H1 (cell line): ENCODE measurements at regions not wholly inside any gene's neighbourhood (a gene's known extent, or its start where the extent isn't known, plus 50 kb on each side); places are given as distances from the start of the nearest gene placed in this dataset.

Source experiments
- CTCF ChIA-PET: fragments of 300-600 bp; sonication (Branson Sonifier 250); formaldehyde crosslinking; loops from one replicate; lab custom pipeline; 2021; ENCODE audit not compliant: partially characterized antibody; lab: Charles Lee
- POLR2A ChIA-PET: fragments of 300-600 bp; sonication (Branson Sonifier 250); formaldehyde crosslinking; loops from one replicate; lab custom pipeline; 2021; ENCODE audit warnings: inconsistent platforms; ENCODE audit not compliant: partially characterized antibody; lab: Charles Lee
- DNase-seq, 2 experiments: peaks; one replicate each; pipeline versions ENCODE4 v3.0.0 to v3.0.0-alpha.2; 2010 to 2022; ENCODE audit warnings: low spot score in 2 of 2, low read depth in 1 of 2, mixed read lengths in 1 of 2
- FAIRE-seq: peaks from 2 replicates; lab custom pipeline; 2011; peaks lifted over from hg19 to GRCh38; lab: Jason Lieb, UNC
- H2AFZ ChIP-seq: 2 replicates; pipeline ENCODE4 v1.8.1; 2012; ENCODE audit warnings: low read length, inconsistent platforms
- H2AK5ac ChIP-seq: 2 replicates; pipeline ENCODE4 v1.6.1; 2013; ENCODE audit warnings: low read depth, low read length
- H2BK120ac ChIP-seq: replicated peaks from 2 replicates; pipeline ENCODE3; 2013; ENCODE audit warnings: low read depth, low read length, inconsistent platforms
- H2BK12ac ChIP-seq: 2 replicates; pipeline ENCODE4 v1.6.1; 2013; ENCODE audit warnings: low read depth, low read length
- H2BK15ac ChIP-seq: 2 replicates; pipeline ENCODE4 v1.6.1; 2013; ENCODE audit warnings: low read length
- H2BK20ac ChIP-seq: 2 replicates; pipeline ENCODE4 v1.6.1; 2013; ENCODE audit warnings: low read length
- H2BK5ac ChIP-seq: 2 replicates; pipeline ENCODE4 v1.6.1; 2013; ENCODE audit warnings: low read depth, low read length
- H3K14ac ChIP-seq: 2 replicates; pipeline ENCODE4 v1.6.1; 2013; ENCODE audit warnings: inconsistent platforms; ENCODE audit not compliant: insufficient read length
- H3K18ac ChIP-seq: 2 replicates; pipeline ENCODE4 v1.6.1; 2013; ENCODE audit warnings: low read length; ENCODE audit errors: extremely low read depth
- H3K23ac ChIP-seq: 2 replicates; pipeline ENCODE4 v1.6.1; 2013; ENCODE audit warnings: inconsistent platforms; ENCODE audit not compliant: insufficient read length
- H3K23me2 ChIP-seq: 2 replicates; pipeline ENCODE4 v1.6.1; 2013; ENCODE audit warnings: low read depth, low read length
- H3K27ac ChIP-seq: 2 replicates; pipeline ENCODE4 v1.6.1; 2011; ENCODE audit warnings: low read depth, low read length, inconsistent platforms
- H3K27me3 ChIP-seq, 4 experiments: replicated peaks in 1 of 4; 1 replicate in 1 of 4; 2 replicates in 3 of 4; pipeline versions ENCODE4 v1.6.1 to v1.8.1; 2011 to 2013; ENCODE audit warnings: low read length in 3 of 4, mild to moderate bottlenecking in 3 of 4, inconsistent platforms in 2 of 4, mixed read lengths in 2 of 4, moderate library complexity in 1 of 4; ENCODE audit not compliant: control insufficient read depth in 3 of 4, insufficient read depth in 3 of 4; ENCODE audit errors: extremely low read depth in 1 of 4
- H3K36me3 ChIP-seq, 4 experiments: 2 replicates each; pipeline versions ENCODE4 v1.6.1 to v1.8.1; 2011 to 2013; ENCODE audit warnings: mild to moderate bottlenecking in 4 of 4, low read length in 3 of 4, moderate library complexity in 2 of 4, control low read depth in 1 of 4, inconsistent platforms in 1 of 4; ENCODE audit not compliant: insufficient read depth in 4 of 4, control insufficient read depth in 2 of 4
- H3K4ac ChIP-seq: replicated peaks from 2 replicates; pipeline ENCODE3; 2013; ENCODE audit warnings: low read length, low read depth, mixed read lengths, inconsistent platforms; ENCODE audit not compliant: insufficient read length
- H3K4me1 ChIP-seq, 4 experiments: replicated peaks in 1 of 4; 1 replicate in 1 of 4; 2 replicates in 3 of 4; pipeline versions ENCODE4 v1.6.1 to v1.8.1; 2011 to 2013; ENCODE audit warnings: low read length in 3 of 4, inconsistent platforms in 2 of 4, mixed read lengths in 1 of 4; ENCODE audit not compliant: insufficient read depth in 4 of 4, control insufficient read depth in 3 of 4
- H3K4me2 ChIP-seq, 2 experiments: 2 replicates each; pipeline versions ENCODE4 v1.6.1 to v1.8.1; 2011 to 2013; ENCODE audit warnings: low read depth in 2 of 2, low read length in 2 of 2, control low read depth in 1 of 2, inconsistent platforms in 1 of 2, mild to moderate bottlenecking in 1 of 2; ENCODE audit not compliant: insufficient read depth in 1 of 2
- H3K4me3 ChIP-seq, 4 experiments: fragments of 200-600, 300-600 bp in 1 of 4; sonication (generic), shearing (Covaris generic), sonication (Bioruptor Twin) in 1 of 4; 2 replicates each; pipeline versions ENCODE4 v1.5.1 to v1.8.1; 2011 to 2016; ENCODE audit warnings: low read length in 4 of 4, low read depth in 3 of 4, control low read depth in 2 of 4, inconsistent platforms in 2 of 4, mild to moderate bottlenecking in 2 of 4, mixed read lengths in 1 of 4, moderate library complexity in 1 of 4; ENCODE audit not compliant: insufficient read depth in 2 of 4; ENCODE audit errors: extremely low read depth in 1 of 4
- H3K56ac ChIP-seq: replicated peaks from 2 replicates; pipeline ENCODE3; 2013; ENCODE audit warnings: low read depth, mild to moderate bottlenecking, mixed read lengths, low read length, inconsistent platforms; ENCODE audit not compliant: insufficient read length
- H3K79me1 ChIP-seq: 2 replicates; pipeline ENCODE4 v1.6.1; 2013; ENCODE audit warnings: low read depth, low read length, control low read depth
- H3K79me2 ChIP-seq, 2 experiments: 2 replicates each; pipeline versions ENCODE4 v1.6.1 to v1.8.1; 2012 to 2013; ENCODE audit warnings: low read length in 2 of 2, mild to moderate bottlenecking in 2 of 2, inconsistent platforms in 1 of 2; ENCODE audit not compliant: insufficient read depth in 2 of 2, control insufficient read depth in 1 of 2
- H3K9ac ChIP-seq, 4 experiments: replicated peaks in 1 of 4; 1 replicate in 1 of 4; 2 replicates in 3 of 4; pipeline versions ENCODE4 v1.6.1 to v1.8.1; 2011 to 2013; ENCODE audit warnings: low read depth in 3 of 4, low read length in 3 of 4, control low read depth in 2 of 4, mild to moderate bottlenecking in 2 of 4, moderate library complexity in 2 of 4, inconsistent platforms in 1 of 4; ENCODE audit errors: extremely low read depth in 1 of 4
- H3K9me3 ChIP-seq, 2 experiments: 2 replicates each; pipeline versions ENCODE4 v1.6.1 to v1.8.1; 2012 to 2013; ENCODE audit warnings: mild to moderate bottlenecking in 2 of 2, moderate library complexity in 2 of 2, control low read depth in 1 of 2, inconsistent platforms in 1 of 2, low read depth in 1 of 2, low read length in 1 of 2, mixed read lengths in 1 of 2; ENCODE audit not compliant: insufficient read depth in 2 of 2
- H4K20me1 ChIP-seq, 2 experiments: replicated peaks in 1 of 2; 2 replicates each; pipeline versions ENCODE3 to v1.8.1; 2011 to 2013; ENCODE audit warnings: inconsistent platforms in 2 of 2, low read length in 2 of 2, mild to moderate bottlenecking in 1 of 2; ENCODE audit not compliant: insufficient read depth in 2 of 2, control insufficient read depth in 1 of 2
- H4K5ac ChIP-seq: 2 replicates; pipeline ENCODE4 v1.6.1; 2013; ENCODE audit warnings: low read length, low read depth, mixed read lengths, inconsistent platforms; ENCODE audit not compliant: insufficient read length
- H4K8ac ChIP-seq: 2 replicates; pipeline ENCODE4 v1.8.0; 2013; ENCODE audit warnings: mild to moderate bottlenecking, moderate library complexity, low read length, inconsistent platforms; ENCODE audit not compliant: insufficient read depth; ENCODE audit errors: extremely low read depth
- H4K91ac ChIP-seq: replicated peaks from 2 replicates; pipeline ENCODE3; 2013; ENCODE audit warnings: low read length, mixed read lengths, inconsistent platforms; ENCODE audit not compliant: insufficient read length
- BCL11A ChIP-seq, 2 experiments: IDR thresholded peaks; one replicate each; pipeline ENCODE4 v1.6.1; 2011; ENCODE audit warnings: low read depth in 2 of 2, low read length in 2 of 2, mild to moderate bottlenecking in 2 of 2
- BRCA1 ChIP-seq: IDR thresholded peaks from 2 replicates; pipeline ENCODE4 v1.6.1; 2012; ENCODE audit warnings: low read depth, low read length, improper control_type of control experiment
- CEBPB ChIP-seq: IDR thresholded peaks from 2 replicates; pipeline ENCODE4 v1.6.1; 2012; ENCODE audit warnings: low read depth, low read length
- GTF2F1 ChIP-seq: IDR thresholded peaks from 2 replicates; pipeline ENCODE4 v1.6.1; 2012; ENCODE audit warnings: low read depth, low read length, improper control_type of control experiment, borderline replicate concordance
- HDAC2 ChIP-seq, 2 experiments: fragments of 300-600 bp in 1 of 2; sonication (generic) in 1 of 2; IDR thresholded peaks; 2 replicates each; pipeline ENCODE4 v1.6.1; 2011 to 2012; ENCODE audit warnings: low read depth in 2 of 2, low read length in 2 of 2, mild to moderate bottlenecking in 2 of 2, moderate library complexity in 2 of 2, borderline replicate concordance in 1 of 2, inconsistent platforms in 1 of 2
- KDM4A ChIP-seq: IDR thresholded peaks from one replicate; pipeline ENCODE4 v1.7.1; 2012; ENCODE audit warnings: low read depth, mild to moderate bottlenecking, moderate library complexity, low read length, inconsistent platforms; ENCODE audit not compliant: severe bottlenecking
- KDM5A ChIP-seq: fragments of 200-600 bp; IDR thresholded peaks from 2 replicates; pipeline ENCODE4 v1.7.1; 2012; ENCODE audit warnings: mild to moderate bottlenecking, low read length, inconsistent platforms, mixed read lengths
- POU5F1 ChIP-seq: IDR thresholded peaks from 2 replicates; pipeline ENCODE4 v1.6.1; 2011; ENCODE audit warnings: low read depth, mild to moderate bottlenecking, low read length, moderate library complexity
- SIX5 ChIP-seq: IDR thresholded peaks from 2 replicates; pipeline ENCODE4 v1.6.1; 2011; ENCODE audit warnings: mild to moderate bottlenecking, low read depth, low read length
- SUZ12 ChIP-seq: fragments of 200-600 bp; sonication (generic); IDR thresholded peaks from 2 replicates; pipeline ENCODE4 v1.6.1; 2012; ENCODE audit warnings: mild to moderate bottlenecking, inconsistent platforms, low read length, moderate library complexity, mixed read lengths
- WGBS, 2 experiments: shearing (Covaris generic) in 1 of 2; methylation state at CpG; one replicate each; pipeline versions ENCODE4 v1.1.6 to v1.1.7; 2013 to 2015; ENCODE audit warnings: low lambda C conversion rate in 2 of 2, mixed read lengths in 2 of 2, inconsistent platforms in 1 of 2, low coverage in 1 of 2, missing lambda C conversion rate in 1 of 2; ENCODE audit not compliant: insufficient replicate concordance in 2 of 2, insufficient coverage in 1 of 2, insufficient read length in 1 of 2; ENCODE audit errors: extremely low coverage in 1 of 2, missing lambda C conversion rate in 1 of 2; 5-methylcytosine and 5-hydroxymethylcytosine counted together
- TF ChIP-seq, protein P1 (sequence below): IDR thresholded peaks from 2 replicates; pipeline ENCODE4 v1.6.1; 2012; ENCODE audit warnings: low read length, inconsistent platforms

DNA sequence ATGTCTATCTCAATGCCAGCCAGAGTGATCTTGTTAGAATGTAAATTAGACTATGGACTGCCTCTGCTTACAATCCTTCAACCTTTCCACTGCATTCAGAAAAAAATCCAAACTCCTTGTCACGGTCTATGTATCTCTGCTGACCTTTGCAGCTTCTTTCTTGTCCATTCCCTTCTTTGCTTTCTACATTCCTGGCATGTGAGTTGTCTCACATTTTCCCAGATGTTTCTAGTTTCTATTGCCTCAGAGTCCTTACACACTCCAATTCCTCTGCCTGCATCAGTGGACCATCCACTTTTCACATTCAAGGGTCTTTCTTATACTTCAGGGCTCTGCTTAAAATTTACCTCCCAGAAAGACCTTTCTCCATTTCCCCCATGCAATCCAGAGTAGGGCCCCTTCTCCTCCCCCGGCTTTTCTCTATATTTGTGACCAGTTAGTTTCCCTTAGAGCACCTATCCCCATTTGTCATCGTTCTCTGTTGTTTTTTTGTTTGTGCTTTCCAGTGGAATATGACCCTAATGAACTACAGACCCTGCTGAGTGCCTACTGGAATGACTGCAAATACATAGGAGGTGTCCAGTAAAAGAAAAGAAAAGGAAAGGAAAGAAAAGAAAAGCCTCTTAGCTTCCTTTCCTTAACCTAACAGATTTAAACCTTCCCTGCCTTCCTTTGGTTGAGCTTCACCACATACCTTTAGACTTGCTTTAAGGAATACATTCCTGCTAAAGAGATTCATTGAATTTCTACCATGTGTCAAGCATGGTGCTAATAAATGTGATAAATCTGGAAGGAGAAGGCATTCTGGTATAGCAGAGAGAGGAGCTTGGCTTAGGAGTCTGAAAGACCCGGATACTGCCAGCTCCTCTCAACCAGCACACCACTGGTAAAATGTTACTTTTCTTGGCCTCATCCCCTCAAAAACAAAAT, 102.0 kb downstream of the DIRAS3 start:
- H3K9me3 ChIP-seq: no peaks in the 10 kb centered on the region
- no peak overlapping the region for H2AFZ ChIP-seq
- H3K79me1 ChIP-seq: no peaks in the 10 kb centered on the region
- no peak overlapping the region for H2AK5ac ChIP-seq
- no peak overlapping the region for H2BK5ac ChIP-seq
- no peak overlapping the region for H4K8ac ChIP-seq
- 87% methylated on average over 4 of the region's 4 CpGs; no CpG with 5 or more reads in 1 of the 2 experiments for WGBS, 2 experiments
- H4K91ac ChIP-seq: no peak overlapping the region
- no peak for FAIRE-seq
- H2BK12ac ChIP-seq: no peak overlapping the region
- H2BK120ac ChIP-seq: no peak overlapping the region
- no peaks in the 10 kb centered on the region; a peak in 1 of 7 replicates for H3K4me1 ChIP-seq
- no peak overlapping the region for H3K4me2 ChIP-seq
- H4K20me1 ChIP-seq: no peaks in the 10 kb centered on the region
- no peak overlapping the region for H3K14ac ChIP-seq
- no peak overlapping the region for H3K56ac ChIP-seq
- ChIA-PET CTCF (interaction anchor here (0.5 to 2.8 kb wide), 7 partner anchors 8 to 182 kb away, joined by 3 to 11 read pairs (median 4); no protein-coding TSS in a partner anchor), POLR2A (no interaction called here)
- no peak overlapping the region for H3K23ac ChIP-seq
- no peaks in the 10 kb centered on the region for H3K36me3 ChIP-seq
- no peaks in the 10 kb centered on the region for H3K27me3 ChIP-seq
- H2BK20ac ChIP-seq: no peak overlapping the region
- no peak overlapping the region for H3K9ac ChIP-seq
- H2BK15ac ChIP-seq: no peak overlapping the region
- H3K79me2 ChIP-seq: no peaks in the 10 kb centered on the region
- H3K4ac ChIP-seq: no peak overlapping the region
- no peak for DNase-seq
- H3K4me3 ChIP-seq: no peak overlapping the region
- no peak overlapping the region for H3K18ac ChIP-seq
- no peak overlapping the region for H3K27ac ChIP-seq
- no peak overlapping the region for H4K5ac ChIP-seq
- no peaks in the 10 kb centered on the region; the same call in 1 of the 2 replicates for H3K23me2 ChIP-seq
- no peak for TF ChIP-seq KDM4A
- TF ChIP-seq, protein P1, sequence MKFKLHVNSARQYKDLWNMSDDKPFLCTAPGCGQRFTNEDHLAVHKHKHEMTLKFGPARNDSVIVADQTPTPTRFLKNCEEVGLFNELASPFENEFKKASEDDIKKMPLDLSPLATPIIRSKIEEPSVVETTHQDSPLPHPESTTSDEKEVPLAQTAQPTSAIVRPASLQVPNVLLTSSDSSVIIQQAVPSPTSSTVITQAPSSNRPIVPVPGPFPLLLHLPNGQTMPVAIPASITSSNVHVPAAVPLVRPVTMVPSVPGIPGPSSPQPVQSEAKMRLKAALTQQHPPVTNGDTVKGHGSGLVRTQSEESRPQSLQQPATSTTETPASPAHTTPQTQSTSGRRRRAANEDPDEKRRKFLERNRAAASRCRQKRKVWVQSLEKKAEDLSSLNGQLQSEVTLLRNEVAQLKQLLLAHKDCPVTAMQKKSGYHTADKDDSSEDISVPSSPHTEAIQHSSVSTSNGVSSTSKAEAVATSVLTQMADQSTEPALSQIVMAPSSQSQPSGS: no peak
- no peak for TF ChIP-seq SIX5
- no peak for TF ChIP-seq BRCA1
- TF ChIP-seq CEBPB: no peak
- no peak for TF ChIP-seq BCL11A (IDR thresholded peaks at IDR 0.05; ENCODE audit: low read depth in 2 of 2, low read length in 2 of 2)
- TF ChIP-seq SUZ12: no peak
- TF ChIP-seq HDAC2 (IDR thresholded peaks at IDR 0.05; ENCODE audit: borderline replicate concordance in 1 of 2, low read depth in 2 of 2, low read length in 2 of 2): no peak
- no peak for TF ChIP-seq POU5F1
- TF ChIP-seq GTF2F1: no peak
- TF ChIP-seq KDM5A: no peak
